ENCODE measurements at regions not wholly inside any gene's neighbourhood (a gene's known extent, or its start where the extent isn't known, plus 50 kb on each side); places are given as distances from the start of the nearest gene placed in this dataset.

- no peaks in the 10 kb centered on the region for H3K4me1 ChIP-seq (ENCODE audit: insufficient read depth, low read length)
- no peaks in the 10 kb centered on the region for H3K27me3 ChIP-seq (ENCODE audit: insufficient read depth, low read length)
- no peak overlapping the region for H2AFZ ChIP-seq (ENCODE audit: low read length)
- no peaks in the 10 kb centered on the region for H3K36me3 ChIP-seq (ENCODE audit: insufficient read depth, low read length)
- TF ChIP-seq CTCF (IDR thresholded peaks at IDR 0.05; ENCODE audit: extremely low read depth, low read depth, low read length): no peak
- no peaks in the 10 kb centered on the region for H4K20me1 ChIP-seq (ENCODE audit: insufficient read depth, low read length)
- H3K27ac ChIP-seq (ENCODE audit: low read depth, low read length): no peak overlapping the region
- no peaks in the 10 kb centered on the region for H3K9me3 ChIP-seq (ENCODE audit: low read depth, low read length)
- DNase-seq (ENCODE audit: insufficient read length, low spot score, missing footprints): no peak
- no peak overlapping the region for H3K4me2 ChIP-seq (ENCODE audit: insufficient read depth, low read length)
- no peaks in the 10 kb centered on the region for H3K79me2 ChIP-seq (ENCODE audit: insufficient read depth, low read length)
- no peak overlapping the region for H3K4me3 ChIP-seq (ENCODE audit: insufficient read depth, low read length)
Observed at GRCh38 chr3:66744521-66744920, 243.7 kb upstream of the LRIG1 start.

GRCh38 chr3:66744986-66745385, 244.2 kb upstream of the LRIG1 start:
- Histone ChIP-seq H3K9me3 (ENCODE audit: low read depth, low read length) (no peaks in the 10 kb centered on the region), H2AFZ (ENCODE audit: low read length) (no peak overlapping the region), H3K79me2 (ENCODE audit: insufficient read depth, low read length) (no peaks in the 10 kb centered on the region), H3K27ac (ENCODE audit: low read depth, low read length) (no peak overlapping the region), H3K4me1 (ENCODE audit: insufficient read depth, low read length) (no peaks in the 10 kb centered on the region), H3K36me3 (ENCODE audit: insufficient read depth, low read length) (no peaks in the 10 kb centered on the region), H4K20me1 (ENCODE audit: insufficient read depth, low read length) (no peaks in the 10 kb centered on the region), H3K4me3 (ENCODE audit: insufficient read depth, low read length) (no peak overlapping the region), H3K4me2 (ENCODE audit: insufficient read depth, low read length) (no peak overlapping the region), H3K27me3 (ENCODE audit: insufficient read depth, low read length) (no peaks in the 10 kb centered on the region)
- no peak for DNase-seq (ENCODE audit: insufficient read length, low spot score, missing footprints)
- TF ChIP-seq CTCF (IDR thresholded peaks at IDR 0.05; ENCODE audit: extremely low read depth, low read depth, low read length): no peak

GRCh38 chr3:66747261-66747660, 246.4 kb upstream of the LRIG1 start:
- no peaks in the 10 kb centered on the region for H4K20me1 ChIP-seq (ENCODE audit: insufficient read depth, low read length)
- H3K27ac ChIP-seq (ENCODE audit: low read depth, low read length): no peak overlapping the region
- no peak for TF ChIP-seq CTCF (IDR thresholded peaks at IDR 0.05; ENCODE audit: extremely low read depth, low read depth, low read length)
- H3K27me3 ChIP-seq (ENCODE audit: insufficient read depth, low read length): no peaks in the 10 kb centered on the region
- no peaks in the 10 kb centered on the region for H3K79me2 ChIP-seq (ENCODE audit: insufficient read depth, low read length)
- no peaks in the 10 kb centered on the region for H3K36me3 ChIP-seq (ENCODE audit: insufficient read depth, low read length)
- H3K4me3 ChIP-seq (ENCODE audit: insufficient read depth, low read length): no peak overlapping the region
- no peak overlapping the region for H2AFZ ChIP-seq (ENCODE audit: low read length)
- no peak overlapping the region for H3K4me2 ChIP-seq (ENCODE audit: insufficient read depth, low read length)
- no peak for DNase-seq (ENCODE audit: insufficient read length, low spot score, missing footprints)
- no peaks in the 10 kb centered on the region for H3K4me1 ChIP-seq (ENCODE audit: insufficient read depth, low read length)
- no peaks in the 10 kb centered on the region for H3K9me3 ChIP-seq (ENCODE audit: low read depth, low read length)

- no peak overlapping the region for H3K4me3 ChIP-seq (ENCODE audit: insufficient read depth, low read length)
- H4K20me1 ChIP-seq (ENCODE audit: insufficient read depth, low read length): no peaks in the 10 kb centered on the region
- H3K4me2 ChIP-seq (ENCODE audit: insufficient read depth, low read length): no peak overlapping the region
- H3K36me3 ChIP-seq (ENCODE audit: insufficient read depth, low read length): no peaks in the 10 kb centered on the region
- no peak for TF ChIP-seq CTCF (IDR thresholded peaks at IDR 0.05; ENCODE audit: extremely low read depth, low read depth, low read length)
- no peak overlapping the region for H3K27ac ChIP-seq (ENCODE audit: low read depth, low read length)
- H3K27me3 ChIP-seq (ENCODE audit: insufficient read depth, low read length): no peaks in the 10 kb centered on the region
- no peak overlapping the region for H2AFZ ChIP-seq (ENCODE audit: low read length)
- no peaks in the 10 kb centered on the region for H3K4me1 ChIP-seq (ENCODE audit: insufficient read depth, low read length)
- DNase-seq (ENCODE audit: insufficient read length, low spot score, missing footprints): no peak
- H3K79me2 ChIP-seq (ENCODE audit: insufficient read depth, low read length): no peaks in the 10 kb centered on the region
- no peaks in the 10 kb centered on the region for H3K9me3 ChIP-seq (ENCODE audit: low read depth, low read length)
Observed at GRCh38 chr3:66747696-66748095, 246.9 kb upstream of the LRIG1 start.
